SK-N-SH (cell line): ENCODE measurements at regions not wholly inside any gene's neighbourhood (a gene's known extent, or its start where the extent isn't known, plus 50 kb on each side); places are given as distances from the start of the nearest gene placed in this dataset.

Experiments
- CTCF ChIA-PET: fragments of 300-600, 350-600 bp; formaldehyde crosslinking; extraction: SDS; loops from one replicate; lab custom pipeline; 2021; lab: Yijun Ruan, JAX
- POLR2A ChIA-PET: fragments of 350-600 bp; sonication (Branson Sonifier 250); formaldehyde crosslinking; extraction: SDS; loops from one replicate; lab custom pipeline; 2020; ENCODE audit warnings: antibody characterized with exemption, inconsistent platforms; lab: Yijun Ruan, JAX
- DNase-seq: peaks from one replicate; pipeline ENCODE4 v3.0.0; 2012
- H2AFZ ChIP-seq: fragments of 200-600 bp; sonication (generic); 2 replicates; pipeline ENCODE4 v1.8.1; 2016; ENCODE audit warnings: antibody characterized with exemption, mild to moderate bottlenecking, low read depth
- H3F3A ChIP-seq: fragments of 200-600 bp; sonication (generic); replicated peaks from 2 replicates; pipeline ENCODE3; 2016; ENCODE audit warnings: antibody characterized with exemption, mild to moderate bottlenecking; ENCODE audit not compliant: insufficient read depth
- H3K27ac ChIP-seq, 2 experiments: fragments of 200-500 bp in 1 of 2; fragments of 200-600 bp in 1 of 2; sonication (Bioruptor generic) in 1 of 2; sonication (generic), shearing (Covaris generic) in 1 of 2; 2 replicates each; pipeline versions ENCODE4 v1.5.1 to v1.6.1; 2014 to 2016; ENCODE audit warnings: low read depth in 2 of 2, inconsistent platforms in 1 of 2, low read length in 1 of 2, mild to moderate bottlenecking in 1 of 2, mixed read lengths in 1 of 2
- H3K27me3 ChIP-seq: fragments of 200-600 bp; sonication (generic), shearing (Covaris generic); 2 replicates; pipeline ENCODE4 v1.6.1; 2016; ENCODE audit warnings: mixed run types; ENCODE audit not compliant: insufficient read depth
- H3K36me3 ChIP-seq, 2 experiments: fragments of 200-500 bp in 1 of 2; fragments of 200-600 bp in 1 of 2; sonication (Bioruptor generic) in 1 of 2; sonication (generic) in 1 of 2; replicated peaks in 1 of 2; 2 replicates each; pipeline versions ENCODE3 to v1.5.1; 2014 to 2016; ENCODE audit warnings: low read length in 1 of 2, mild to moderate bottlenecking in 1 of 2; ENCODE audit not compliant: insufficient read depth in 2 of 2, control insufficient read depth in 1 of 2
- H3K4me1 ChIP-seq, 2 experiments: fragments of 200-500 bp in 1 of 2; fragments of 200-600 bp in 1 of 2; sonication (Bioruptor generic) in 1 of 2; sonication (generic), shearing (Covaris generic) in 1 of 2; 2 replicates each; pipeline versions ENCODE4 v1.5.1 to v1.6.1; 2014 to 2016; ENCODE audit warnings: low read depth in 1 of 2, low read length in 1 of 2, mixed run types in 1 of 2; ENCODE audit not compliant: insufficient read depth in 2 of 2, control insufficient read depth in 1 of 2
- H3K4me2 ChIP-seq: fragments of 200-600 bp; sonication (generic), shearing (Covaris generic); 2 replicates; pipeline ENCODE4 v1.6.1; 2017; ENCODE audit warnings: mixed run types
- H3K4me3 ChIP-seq, 2 experiments: fragments of 200-500 bp in 1 of 2; fragments of 200-600 bp in 1 of 2; sonication (Bioruptor generic) in 1 of 2; sonication (generic), shearing (Covaris generic) in 1 of 2; 2 replicates each; pipeline versions ENCODE4 v1.5.1 to v1.8.1; 2014 to 2016; ENCODE audit warnings: low read depth in 2 of 2, inconsistent platforms in 1 of 2, low read length in 1 of 2, mild to moderate bottlenecking in 1 of 2, mixed read lengths in 1 of 2, moderate library complexity in 1 of 2
- H3K79me2 ChIP-seq: fragments of 200-600 bp; sonication (generic); 2 replicates; pipeline ENCODE4 v1.8.1; 2017; ENCODE audit warnings: mild to moderate bottlenecking; ENCODE audit not compliant: insufficient read depth
- H3K9ac ChIP-seq: fragments of 200-600 bp; sonication (generic); 2 replicates; pipeline ENCODE4 v1.6.1; 2017; ENCODE audit warnings: mixed run types
- H3K9me2 ChIP-seq: fragments of 200-600 bp; sonication (generic); 2 replicates; pipeline ENCODE4 v1.6.1; 2017; ENCODE audit warnings: mixed run types
- H3K9me3 ChIP-seq: fragments of 200-600 bp; sonication (generic); 2 replicates; pipeline ENCODE4 v1.6.1; 2017; ENCODE audit warnings: mixed run types, mild to moderate bottlenecking, moderate library complexity
- H4K20me1 ChIP-seq: fragments of 200-600 bp; sonication (generic); 2 replicates; pipeline ENCODE4 v1.6.1; 2017; ENCODE audit warnings: mild to moderate bottlenecking, mixed run types; ENCODE audit not compliant: insufficient read depth
- ELF1 ChIP-seq: IDR thresholded peaks from 2 replicates; pipeline ENCODE4 v1.4.0; 2012
- FOSL2 ChIP-seq: IDR thresholded peaks from 2 replicates; pipeline ENCODE4 v1.4.0; 2012; ENCODE audit warnings: low read depth, mild to moderate bottlenecking, moderate library complexity, borderline replicate concordance
- FOXJ3 ChIP-seq: sonication (generic); formaldehyde crosslinking; IDR thresholded peaks from 2 replicates; pipeline ENCODE4 v1.5.1; 2020; ENCODE audit warnings: mild to moderate bottlenecking, missing genetic modification reagents
- FOXM1 ChIP-seq: IDR thresholded peaks from 2 replicates; pipeline ENCODE4 v1.4.0; 2012; ENCODE audit warnings: low read depth, mild to moderate bottlenecking
- JUND ChIP-seq: IDR thresholded peaks from 2 replicates; pipeline ENCODE4 v1.4.0; 2012
- NFIC ChIP-seq: IDR thresholded peaks from 2 replicates; pipeline ENCODE4 v1.4.0; 2012; ENCODE audit warnings: borderline replicate concordance
- NRF1 ChIP-seq: IDR thresholded peaks from 2 replicates; pipeline ENCODE4 v1.6.1; 2012; ENCODE audit warnings: low read depth, mild to moderate bottlenecking, low read length
- PBX3 ChIP-seq: IDR thresholded peaks from 2 replicates; pipeline ENCODE4; 2012
- POLR2AphosphoS5 ChIP-seq: IDR thresholded peaks from 2 replicates; pipeline ENCODE4 v1.6.1; 2012; ENCODE audit warnings: low read depth, low read length
- RXRA ChIP-seq: IDR thresholded peaks from 2 replicates; pipeline ENCODE4 v1.4.0; 2012; ENCODE audit warnings: low read depth, mild to moderate bottlenecking, borderline replicate concordance
- SMC3 ChIP-seq: IDR thresholded peaks from 2 replicates; pipeline ENCODE4 v1.6.1; 2012; ENCODE audit warnings: low read depth, low read length, improper control_type of control experiment
- TCF12 ChIP-seq: IDR thresholded peaks from 2 replicates; pipeline ENCODE4 v1.4.0; 2012
- TEAD4 ChIP-seq: IDR thresholded peaks from 2 replicates; pipeline ENCODE4 v1.4.0; 2012; ENCODE audit warnings: mild to moderate bottlenecking, borderline replicate concordance; ENCODE audit not compliant: insufficient read depth
- USF1 ChIP-seq: IDR thresholded peaks from 2 replicates; pipeline ENCODE4 v1.4.0; 2012; ENCODE audit warnings: low read depth, borderline replicate concordance
- YY1 ChIP-seq: IDR thresholded peaks from 2 replicates; pipeline ENCODE4 v1.4.0; 2012; ENCODE audit warnings: low read depth, mild to moderate bottlenecking
- WGBS: methylation state at CpG from one replicate; pipeline ENCODE4 v1.1.6; 2017; ENCODE audit warnings: low lambda C conversion rate; 5-methylcytosine and 5-hydroxymethylcytosine counted together
- TF ChIP-seq, protein P1 (sequence below): IDR thresholded peaks from 2 replicates; pipeline ENCODE4 v1.6.1; 2012; ENCODE audit warnings: mild to moderate bottlenecking, low read depth, low read length, moderate library complexity
- TF ChIP-seq, protein P2 (sequence below): fragments of 200-600 bp; sonication (generic); IDR thresholded peaks from 2 replicates; pipeline ENCODE4 v1.6.1; 2017; ENCODE audit warnings: antibody characterized with exemption, mild to moderate bottlenecking, moderate library complexity

- Histone ChIP-seq H3K9ac (no peak overlapping the region), H3K27ac (no peak overlapping the region), H3K9me2 (no peaks in the 10 kb centered on the region), H4K20me1 (no peaks in the 10 kb centered on the region), H3K36me3 (no peaks in the 10 kb centered on the region), H3K4me3 (no peak overlapping the region), H3K27me3 (no peaks in the 10 kb centered on the region), H3K4me1 (no peaks in the 10 kb centered on the region)
- TF ChIP-seq, protein P1, sequence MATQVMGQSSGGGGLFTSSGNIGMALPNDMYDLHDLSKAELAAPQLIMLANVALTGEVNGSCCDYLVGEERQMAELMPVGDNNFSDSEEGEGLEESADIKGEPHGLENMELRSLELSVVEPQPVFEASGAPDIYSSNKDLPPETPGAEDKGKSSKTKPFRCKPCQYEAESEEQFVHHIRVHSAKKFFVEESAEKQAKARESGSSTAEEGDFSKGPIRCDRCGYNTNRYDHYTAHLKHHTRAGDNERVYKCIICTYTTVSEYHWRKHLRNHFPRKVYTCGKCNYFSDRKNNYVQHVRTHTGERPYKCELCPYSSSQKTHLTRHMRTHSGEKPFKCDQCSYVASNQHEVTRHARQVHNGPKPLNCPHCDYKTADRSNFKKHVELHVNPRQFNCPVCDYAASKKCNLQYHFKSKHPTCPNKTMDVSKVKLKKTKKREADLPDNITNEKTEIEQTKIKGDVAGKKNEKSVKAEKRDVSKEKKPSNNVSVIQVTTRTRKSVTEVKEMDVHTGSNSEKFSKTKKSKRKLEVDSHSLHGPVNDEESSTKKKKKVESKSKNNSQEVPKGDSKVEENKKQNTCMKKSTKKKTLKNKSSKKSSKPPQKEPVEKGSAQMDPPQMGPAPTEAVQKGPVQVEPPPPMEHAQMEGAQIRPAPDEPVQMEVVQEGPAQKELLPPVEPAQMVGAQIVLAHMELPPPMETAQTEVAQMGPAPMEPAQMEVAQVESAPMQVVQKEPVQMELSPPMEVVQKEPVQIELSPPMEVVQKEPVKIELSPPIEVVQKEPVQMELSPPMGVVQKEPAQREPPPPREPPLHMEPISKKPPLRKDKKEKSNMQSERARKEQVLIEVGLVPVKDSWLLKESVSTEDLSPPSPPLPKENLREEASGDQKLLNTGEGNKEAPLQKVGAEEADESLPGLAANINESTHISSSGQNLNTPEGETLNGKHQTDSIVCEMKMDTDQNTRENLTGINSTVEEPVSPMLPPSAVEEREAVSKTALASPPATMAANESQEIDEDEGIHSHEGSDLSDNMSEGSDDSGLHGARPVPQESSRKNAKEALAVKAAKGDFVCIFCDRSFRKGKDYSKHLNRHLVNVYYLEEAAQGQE = no peak
- no peak for TF ChIP-seq PBX3
- TF ChIP-seq FOXJ3 (CRISPR knock-in tag) = no peak
- no peak for TF ChIP-seq JUND
- no peak for TF ChIP-seq FOSL2
- TF ChIP-seq POLR2AphosphoS5 = no peak
- no peak for TF ChIP-seq FOXM1
- TF ChIP-seq ELF1 = no peak
- TF ChIP-seq SMC3 = no peak
- TF ChIP-seq, all 33 proteins: peak for 0
- CTCF ChIA-PET = no interaction called here
- Histone ChIP-seq H2AFZ (no peak overlapping the region), H3K79me2 (no peaks in the 10 kb centered on the region), H3F3A (no peaks in the 10 kb centered on the region), H3K9me3 (no peaks in the 10 kb centered on the region), H3K4me2 (no peak overlapping the region)
- no peak for DNase-seq
- POLR2A ChIA-PET = no interaction called here
- WGBS = 38% methylated on average over 2 of the region's 2 CpGs
These were observed 2095.9 kb downstream of the ARAP2 start for GRCh38 chr4:34148322-34148908.

DNA sequence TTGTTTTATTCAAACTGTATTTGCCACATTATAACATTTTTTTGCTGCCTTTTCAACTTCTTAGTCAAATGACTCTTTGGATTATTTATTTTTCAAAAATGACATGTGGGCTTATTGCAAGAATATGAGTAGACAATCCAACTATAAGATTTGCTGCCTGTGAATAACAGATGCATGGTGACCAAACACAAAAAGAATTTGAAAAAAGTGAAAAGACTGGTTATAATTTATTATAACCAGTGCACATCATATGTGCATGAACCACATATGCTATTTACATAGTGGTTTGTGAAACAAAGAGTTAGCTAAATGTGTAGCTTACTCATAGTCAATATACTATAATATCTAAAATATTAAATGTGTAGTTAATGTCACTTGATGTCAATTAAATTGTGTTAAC lies 2086.8 kb downstream of the ARAP2 start:
- Histone ChIP-seq H3K9ac (no peak overlapping the region), H3K79me2 (no peaks in the 10 kb centered on the region), H3K4me3 (no peak overlapping the region), H2AFZ (no peak overlapping the region), H3K27ac (no peak overlapping the region), H3K36me3 (no peaks in the 10 kb centered on the region), H3K9me3 (peaks cover 11% of the 10 kb centered on the region; the same call in 1 of the 2 replicates), H3K4me2 (no peak overlapping the region), H3K4me1 (no peaks in the 10 kb centered on the region), H4K20me1 (no peaks in the 10 kb centered on the region), H3K9me2 (no peaks in the 10 kb centered on the region; the same call in 1 of the 2 replicates), H3F3A (no peaks in the 10 kb centered on the region), H3K27me3 (no peaks in the 10 kb centered on the region)
- DNase-seq = no peak
- ChIA-PET CTCF (interaction anchor here (1.2 kb wide), 1 partner anchor 15 kb away, joined by 3 read pairs; no protein-coding TSS in a partner anchor), POLR2A (no interaction called here)
- TF ChIP-seq NRF1 = no peak
- no peak for TF ChIP-seq RXRA
- no peak for TF ChIP-seq USF1
- no peak for TF ChIP-seq POLR2AphosphoS5
- TF ChIP-seq, protein P1 = no peak
- TF ChIP-seq, protein P2, sequence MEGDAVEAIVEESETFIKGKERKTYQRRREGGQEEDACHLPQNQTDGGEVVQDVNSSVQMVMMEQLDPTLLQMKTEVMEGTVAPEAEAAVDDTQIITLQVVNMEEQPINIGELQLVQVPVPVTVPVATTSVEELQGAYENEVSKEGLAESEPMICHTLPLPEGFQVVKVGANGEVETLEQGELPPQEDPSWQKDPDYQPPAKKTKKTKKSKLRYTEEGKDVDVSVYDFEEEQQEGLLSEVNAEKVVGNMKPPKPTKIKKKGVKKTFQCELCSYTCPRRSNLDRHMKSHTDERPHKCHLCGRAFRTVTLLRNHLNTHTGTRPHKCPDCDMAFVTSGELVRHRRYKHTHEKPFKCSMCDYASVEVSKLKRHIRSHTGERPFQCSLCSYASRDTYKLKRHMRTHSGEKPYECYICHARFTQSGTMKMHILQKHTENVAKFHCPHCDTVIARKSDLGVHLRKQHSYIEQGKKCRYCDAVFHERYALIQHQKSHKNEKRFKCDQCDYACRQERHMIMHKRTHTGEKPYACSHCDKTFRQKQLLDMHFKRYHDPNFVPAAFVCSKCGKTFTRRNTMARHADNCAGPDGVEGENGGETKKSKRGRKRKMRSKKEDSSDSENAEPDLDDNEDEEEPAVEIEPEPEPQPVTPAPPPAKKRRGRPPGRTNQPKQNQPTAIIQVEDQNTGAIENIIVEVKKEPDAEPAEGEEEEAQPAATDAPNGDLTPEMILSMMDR = no peak
- TF ChIP-seq ELF1 = no peak
- TF ChIP-seq TCF12 = no peak
- TF ChIP-seq JUND = no peak
- no peak for TF ChIP-seq TEAD4
- TF ChIP-seq NFIC = no peak
- TF ChIP-seq FOXJ3 (CRISPR knock-in tag) = no peak
- no peak for TF ChIP-seq YY1
